ENCODE measurements at regions not wholly inside any gene's neighbourhood (a gene's known extent, or its start where the extent isn't known, plus 50 kb on each side); places are given as distances from the start of the nearest gene placed in this dataset.
"Not testable (repeated sequence)": the region's sequence is repeated elsewhere in the genome, so short reads cannot be mapped to it uniquely, and the experiment has no call there.

GRCh38 chr16:29246091-29246490 lies 160.4 kb downstream of the NPIPB11 start:
- CTCF ChIA-PET; H3K4me3 Mint-ChIP-seq; H3K27ac Mint-ChIP-seq; POLR2A ChIA-PET; H3K27me3 Mint-ChIP-seq; H3K27me3 ChIP-seq (ENCODE audit: control insufficient read depth in 2 of 2, insufficient read depth in 2 of 2, low read length in 2 of 2); H3K36me3 ChIP-seq (ENCODE audit: control insufficient read depth in 2 of 3, insufficient read depth in 3 of 3, low read length in 3 of 3); intact Hi-C loops (cut with micrococcal nuclease); H3K9me3 ChIP-seq (ENCODE audit: control insufficient read depth in 2 of 3, low read length in 3 of 3); H3K27ac ChIP-seq (ENCODE audit: low read depth, low read length); H3K4me3 ChIP-seq (ENCODE audit: low read length); DNase-seq; ATAC-seq: not testable (repeated sequence)
- H3K4me1 ChIP-seq (ENCODE audit: control insufficient read depth in 2 of 2, insufficient read depth in 2 of 2, low read length in 2 of 2), result peaks cover 0 to 19% of the 10 kb centered on the region in 2 donors
- Mint-ChIP-seq H3K9me3 (peaks cover 0 to 19% (median 3%) of the 10 kb centered on the region in 11 donors), H3K4me1 (peaks cover 7 to 31% (median 28%) of the 10 kb centered on the region in 7 donors), H3K36me3 (peaks cover 0 to 19% (median 5%) of the 10 kb centered on the region in 5 donors)

DNA sequence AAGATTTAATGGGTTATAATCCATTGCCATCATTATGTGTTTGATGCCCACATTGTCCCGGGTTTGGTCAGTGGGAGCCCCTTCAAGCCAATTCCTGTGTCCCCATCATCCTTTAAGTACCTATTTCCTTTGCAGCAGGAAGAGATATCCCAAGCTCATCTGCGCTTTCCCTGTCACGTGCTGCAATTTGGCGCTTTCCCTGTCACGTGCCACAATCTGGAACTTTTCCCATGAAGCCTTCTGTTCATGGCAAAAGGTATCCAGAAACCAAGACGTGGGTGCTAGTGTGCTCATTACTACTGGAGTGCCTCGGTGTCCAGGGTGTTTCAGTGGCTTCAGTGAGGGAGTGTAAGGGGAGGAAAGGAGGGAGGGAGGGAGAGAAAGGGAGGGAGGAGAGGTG lies 168.5 kb downstream of the NPIPB11 start:
- CTCF ChIA-PET, result no interaction called here
- H3K36me3 Mint-ChIP-seq, result peaks cover 0 to 17% (median 5%) of the 10 kb centered on the region in 5 donors

GRCh38 chr16:29237495-29237894 lies 169.0 kb downstream of the NPIPB11 start:
- H3K36me3 ChIP-seq (ENCODE audit: control insufficient read depth in 2 of 3, insufficient read depth in 3 of 3, low read length in 3 of 3); H3K27me3 ChIP-seq (ENCODE audit: control insufficient read depth in 2 of 2, insufficient read depth in 2 of 2, low read length in 2 of 2); intact Hi-C loops (cut with micrococcal nuclease); H3K27ac ChIP-seq (ENCODE audit: low read depth, low read length); H3K4me3 Mint-ChIP-seq; H3K9me3 Mint-ChIP-seq; POLR2A ChIA-PET; H3K4me1 ChIP-seq (ENCODE audit: control insufficient read depth in 2 of 2, insufficient read depth in 2 of 2, low read length in 2 of 2); H3K4me3 ChIP-seq (ENCODE audit: low read length); ATAC-seq; H3K27me3 Mint-ChIP-seq; DNase-seq; H3K9me3 ChIP-seq (ENCODE audit: control insufficient read depth in 2 of 3, low read length in 3 of 3); CTCF ChIA-PET; H3K4me1 Mint-ChIP-seq: not testable (repeated sequence)
- peak overlapping the region in 1 of 9 donors; percentile 43 for H3K27ac Mint-ChIP-seq
- H3K36me3 Mint-ChIP-seq, result peaks cover 0 to 17% (median 5%) of the 10 kb centered on the region in 5 donors

More for the DNA sequence above, 168.5 kb downstream of the NPIPB11 start:
- Histone ChIP-seq H3K9me3 (ENCODE audit: control insufficient read depth in 2 of 3, low read length in 3 of 3) (no peaks in the 10 kb centered on the region), H3K27ac (ENCODE audit: low read depth, low read length) (no peak overlapping the region), H3K4me1 (ENCODE audit: control insufficient read depth in 2 of 2, insufficient read depth in 2 of 2, low read length in 2 of 2) (no peaks in the 10 kb centered on the region), H3K36me3 (ENCODE audit: control insufficient read depth in 2 of 3, insufficient read depth in 3 of 3, low read length in 3 of 3) (no peaks in the 10 kb centered on the region), H3K4me3 (ENCODE audit: low read length) (no peak overlapping the region), H3K27me3 (ENCODE audit: control insufficient read depth in 2 of 2, insufficient read depth in 2 of 2, low read length in 2 of 2) (no peaks in the 10 kb centered on the region)
- Mint-ChIP-seq H3K4me1 (peaks cover 0 to 1% (median 0%) of the 10 kb centered on the region in 7 donors), H3K27me3 (peaks cover 0 to 2% (median 0%) of the 10 kb centered on the region in 5 donors), H3K9me3 (peaks cover 0 to 6% (median 3%) of the 10 kb centered on the region in 11 donors), H3K27ac (peak overlapping the region in 2 of 9 donors; percentile 36 to 43), H3K4me3 (no peak overlapping the region)
- ATAC-seq (no peak), DNase-seq (no peak)
- POLR2A ChIA-PET, result no interaction called here
- intact Hi-C loops (cut with micrococcal nuclease), result no loop called here

- H3K9me3 Mint-ChIP-seq; H3K27ac ChIP-seq (ENCODE audit: low read depth, low read length); H3K4me1 Mint-ChIP-seq; H3K9me3 ChIP-seq (ENCODE audit: control insufficient read depth in 2 of 3, low read length in 3 of 3); H3K27me3 ChIP-seq (ENCODE audit: control insufficient read depth in 2 of 2, insufficient read depth in 2 of 2, low read length in 2 of 2); H3K4me3 Mint-ChIP-seq; H3K36me3 ChIP-seq (ENCODE audit: control insufficient read depth in 2 of 3, insufficient read depth in 3 of 3, low read length in 3 of 3); H3K27me3 Mint-ChIP-seq; ATAC-seq; intact Hi-C loops (cut with micrococcal nuclease); CTCF ChIA-PET; H3K4me1 ChIP-seq (ENCODE audit: control insufficient read depth in 2 of 2, insufficient read depth in 2 of 2, low read length in 2 of 2); POLR2A ChIA-PET; DNase-seq; H3K4me3 ChIP-seq (ENCODE audit: low read length); H3K27ac Mint-ChIP-seq: not testable (repeated sequence)
- H3K36me3 Mint-ChIP-seq, result peaks cover 0 to 14% (median 5%) of the 10 kb centered on the region in 5 donors
Observed at GRCh38 chr16:29237023-29237422, 169.5 kb downstream of the NPIPB11 start.

DNA sequence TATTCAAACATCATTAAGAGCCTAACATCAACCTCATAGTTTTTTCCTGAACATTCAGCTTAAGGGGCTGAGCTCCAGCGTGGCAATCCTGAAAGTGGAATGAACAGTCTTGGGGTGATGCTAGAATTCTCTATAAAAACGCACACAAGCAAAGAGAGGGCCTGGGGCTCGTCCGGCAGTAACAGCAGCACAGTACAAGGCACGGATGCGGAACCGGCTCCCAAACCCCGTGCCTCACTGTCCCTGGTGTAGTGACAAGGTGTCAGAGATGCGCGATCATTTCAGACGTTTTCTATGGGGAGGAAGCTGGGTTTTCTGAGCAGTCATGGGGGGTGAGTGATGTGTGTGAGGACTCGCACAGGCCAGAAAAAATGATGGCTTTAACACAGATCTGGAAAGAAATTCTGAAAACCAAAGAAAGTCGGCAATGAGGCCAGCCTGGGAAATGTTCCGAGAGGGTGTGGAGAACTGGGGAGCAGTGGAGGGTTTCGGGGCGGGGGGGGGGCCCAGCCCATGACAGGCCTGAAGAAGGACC lies 170.6 kb downstream of the NPIPB11 start:
- intact Hi-C loops (cut with micrococcal nuclease); H3K27me3 Mint-ChIP-seq; H3K4me1 ChIP-seq (ENCODE audit: control insufficient read depth in 2 of 2, insufficient read depth in 2 of 2, low read length in 2 of 2); POLR2A ChIA-PET; H3K4me1 Mint-ChIP-seq; CTCF ChIA-PET; H3K9me3 ChIP-seq (ENCODE audit: control insufficient read depth in 2 of 3, low read length in 3 of 3); H3K27me3 ChIP-seq (ENCODE audit: control insufficient read depth in 2 of 2, insufficient read depth in 2 of 2, low read length in 2 of 2); H3K36me3 ChIP-seq (ENCODE audit: control insufficient read depth in 2 of 3, insufficient read depth in 3 of 3, low read length in 3 of 3); H3K9me3 Mint-ChIP-seq; H3K27ac ChIP-seq (ENCODE audit: low read depth, low read length); ATAC-seq; DNase-seq; H3K4me3 Mint-ChIP-seq; H3K4me3 ChIP-seq (ENCODE audit: low read length): not testable (repeated sequence)
- Mint-ChIP-seq H3K36me3 (peaks cover 0 to 13% (median 5%) of the 10 kb centered on the region in 5 donors), H3K27ac (peak overlapping the region in 1 of 9 donors; percentile 25)

DNA sequence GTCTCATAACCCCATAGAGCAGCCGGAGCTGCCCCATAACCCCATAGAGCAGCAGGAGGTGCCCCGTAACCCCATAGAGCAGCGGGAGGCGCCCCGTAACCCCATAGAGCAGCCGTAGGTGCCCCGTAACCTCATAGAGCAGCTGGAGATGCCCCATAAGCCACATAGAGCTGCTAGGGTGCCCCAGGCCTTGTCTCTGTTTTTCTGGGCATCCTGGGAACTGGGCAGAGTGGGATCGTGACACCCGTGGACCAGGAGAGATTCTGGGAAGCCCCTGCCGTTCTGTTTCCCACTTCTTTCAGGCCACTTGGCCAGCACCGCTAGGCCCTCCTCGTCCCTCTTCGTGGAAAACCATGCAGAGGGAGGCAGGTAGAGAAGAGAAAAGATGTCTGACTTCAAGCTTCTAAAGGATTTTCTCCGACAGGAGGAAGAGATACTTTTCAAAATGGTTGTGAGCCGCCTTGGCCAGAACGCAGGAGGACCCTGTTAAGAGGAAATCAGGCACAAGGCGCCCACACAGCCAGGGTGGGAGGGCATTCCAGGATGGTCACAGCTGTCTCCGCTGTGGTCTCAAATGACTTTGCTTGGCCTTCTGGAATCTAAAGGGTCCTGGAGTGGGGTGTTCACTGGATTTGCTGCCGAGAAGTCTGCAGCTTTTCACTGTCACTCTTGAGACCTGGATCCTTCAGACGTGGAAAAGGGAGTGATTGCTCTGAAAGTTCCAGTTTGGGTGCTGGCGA lies 171.8 kb downstream of the NPIPB11 start:
- ATAC-seq; CTCF ChIA-PET; POLR2A ChIA-PET; H3K4me1 Mint-ChIP-seq; H3K27me3 ChIP-seq (ENCODE audit: control insufficient read depth in 2 of 2, insufficient read depth in 2 of 2, low read length in 2 of 2); H3K27me3 Mint-ChIP-seq; intact Hi-C loops (cut with micrococcal nuclease); H3K4me1 ChIP-seq (ENCODE audit: control insufficient read depth in 2 of 2, insufficient read depth in 2 of 2, low read length in 2 of 2); DNase-seq; H3K4me3 Mint-ChIP-seq; H3K4me3 ChIP-seq (ENCODE audit: low read length); H3K36me3 ChIP-seq (ENCODE audit: control insufficient read depth in 2 of 3, insufficient read depth in 3 of 3, low read length in 3 of 3); H3K9me3 Mint-ChIP-seq; H3K27ac ChIP-seq (ENCODE audit: low read depth, low read length); H3K9me3 ChIP-seq (ENCODE audit: control insufficient read depth in 2 of 3, low read length in 3 of 3): not testable (repeated sequence)
- Mint-ChIP-seq H3K36me3 (peaks cover 0 to 16% (median 5%) of the 10 kb centered on the region in 5 donors), H3K27ac (peak overlapping the region in 1 of 9 donors; percentile 5)

All from naive thymus-derived CD4-positive, alpha-beta T cell (primary cell).